SKM-1 (cell line): ENCODE measurements at regions not wholly inside any gene's neighbourhood (a gene's known extent, or its start where the extent isn't known, plus 50 kb on each side); places are given as distances from the start of the nearest gene placed in this dataset.
"Not testable (repeated sequence)": the region's sequence is repeated elsewhere in the genome, so short reads cannot be mapped to it uniquely, and the experiment has no call there.

Source experiments
- DNase-seq: peaks from one replicate; lab custom pipeline; 2025; ENCODE audit not compliant: unreplicated experiment; lab: John Stamatoyannopoulos, UW

GRCh38 chr20:4318891-4319290 lies 69.8 kb upstream of the ADRA1D start:
- DNase-seq = no peak

GRCh38 chr20:4310616-4311015 lies 61.5 kb upstream of the ADRA1D start:
- not testable (repeated sequence) for DNase-seq

GRCh38 chr20:4306206-4306605 lies 57.1 kb upstream of the ADRA1D start:
- no peak for DNase-seq

DNA sequence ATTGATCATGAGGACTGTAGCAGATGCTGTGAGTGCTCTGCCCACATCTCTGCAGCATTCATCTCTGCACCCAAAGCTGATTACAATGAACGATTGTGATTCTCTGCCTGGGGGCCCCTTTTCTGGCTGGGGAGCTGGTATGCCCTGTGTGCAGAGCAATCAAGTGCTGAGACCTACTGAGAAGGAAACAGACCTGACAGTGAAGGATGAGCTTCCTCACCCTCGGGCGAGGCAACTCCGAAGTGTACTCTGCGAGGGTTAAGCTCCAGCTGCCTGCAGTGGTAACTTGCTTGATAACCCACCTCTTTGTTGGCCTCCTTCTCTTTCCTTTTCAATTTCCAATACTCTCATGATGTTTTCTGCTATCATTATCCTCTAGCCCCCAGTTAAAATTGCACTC lies 56.0 kb upstream of the ADRA1D start:
- DNase-seq = no peak

- no peak for DNase-seq
Measured at GRCh38 chr20:4304601-4305000, 55.5 kb upstream of the ADRA1D start.

DNA sequence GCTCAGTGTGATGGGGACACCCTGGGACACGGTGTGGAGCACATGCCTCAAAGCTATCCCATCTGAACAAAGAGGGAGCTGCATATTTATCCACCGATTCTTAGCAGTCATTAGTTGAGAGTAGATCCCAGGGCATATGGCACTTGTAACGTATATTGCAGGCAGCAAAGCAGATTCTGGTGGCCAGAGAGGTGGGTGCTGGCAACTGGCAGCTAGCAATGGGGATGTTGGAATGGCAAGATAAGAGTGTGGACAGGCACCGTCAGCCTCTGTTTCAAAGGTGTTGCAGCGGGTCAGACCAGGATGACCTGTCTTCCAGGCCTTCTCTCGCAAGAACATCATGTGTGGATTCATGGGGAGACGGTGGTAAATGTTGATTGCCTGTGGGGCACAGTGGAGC lies 54.0 kb upstream of the ADRA1D start:
- DNase-seq = no peak

DNA sequence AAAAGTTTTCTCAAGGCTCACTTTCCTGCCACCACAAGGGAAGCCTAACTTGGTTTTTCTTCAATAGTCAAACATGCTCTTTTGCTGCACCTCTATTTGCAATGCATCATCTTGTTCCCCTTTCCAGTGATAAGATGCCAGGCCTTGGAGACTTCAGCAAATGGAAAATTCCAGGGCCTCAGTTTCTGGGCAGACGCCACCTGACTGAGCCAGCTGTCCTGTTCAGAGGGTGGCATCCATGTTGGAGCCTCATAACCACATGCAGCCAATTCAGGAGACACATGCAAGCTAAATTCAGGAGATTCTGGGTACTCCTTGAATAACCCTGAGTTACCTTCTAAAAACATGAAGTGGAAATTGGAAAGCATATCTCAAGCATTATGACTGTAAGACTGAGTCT lies 51.8 kb upstream of the ADRA1D start:
- DNase-seq = no peak

- no peak for DNase-seq
Measured at GRCh38 chr20:4300401-4300800, 51.3 kb upstream of the ADRA1D start.

DNA sequence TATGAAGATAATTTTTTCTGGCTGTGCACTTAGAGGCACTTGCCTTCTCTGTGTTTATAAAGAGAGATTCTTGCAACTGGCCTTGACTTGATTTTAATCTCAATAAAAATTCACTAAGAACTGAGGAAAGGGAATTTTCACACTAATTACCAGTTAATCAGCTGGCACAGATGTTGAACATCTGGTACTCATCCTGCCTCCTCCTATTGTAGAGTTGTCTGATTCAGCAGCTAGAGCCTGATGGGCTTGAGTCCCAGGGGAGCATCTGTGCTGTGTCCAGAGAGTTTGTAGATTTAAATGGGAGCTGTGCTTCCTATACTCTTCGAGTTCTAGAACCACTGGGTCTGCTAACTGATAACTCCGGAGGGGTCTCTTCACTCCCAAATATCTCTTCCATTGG lies 50.7 kb upstream of the ADRA1D start:
- no peak for DNase-seq

- DNase-seq = no peak
Measured at GRCh38 chr20:4299216-4299615, 50.1 kb upstream of the ADRA1D start.
